H9 (cell line): ENCODE measurements at regions not wholly inside any gene's neighbourhood (a gene's known extent, or its start where the extent isn't known, plus 50 kb on each side); places are given as distances from the start of the nearest gene placed in this dataset.

Source experiments
- DNase-seq: peaks from one replicate; pipeline ENCODE4 v3.0.0-alpha.2; 2017
- H2AFZ ChIP-seq: one replicate; pipeline ENCODE4 v1.6.1; 2013; ENCODE audit warnings: mild to moderate bottlenecking, low read length, control low read depth, moderate library complexity
- H2AK5ac ChIP-seq: 2 replicates; pipeline ENCODE4 v1.6.1; 2013; ENCODE audit warnings: low read length, control low read depth, mixed read lengths; ENCODE audit not compliant: insufficient read length
- H2BK120ac ChIP-seq: one replicate; pipeline ENCODE4 v1.6.1; 2013; ENCODE audit warnings: low read depth, mild to moderate bottlenecking, low read length, control low read depth, inconsistent platforms; ENCODE audit not compliant: poor library complexity, severe bottlenecking
- H2BK12ac ChIP-seq: 2 replicates; pipeline ENCODE4 v1.6.1; 2013; ENCODE audit warnings: low read length, control low read depth, mixed read lengths, low read depth; ENCODE audit not compliant: insufficient read length
- H2BK15ac ChIP-seq: 2 replicates; pipeline ENCODE4 v1.6.1; 2013; ENCODE audit warnings: low read depth, low read length, control low read depth
- H2BK20ac ChIP-seq: one replicate; pipeline ENCODE4 v1.6.1; 2013; ENCODE audit warnings: low read depth, mild to moderate bottlenecking, low read length, control low read depth, inconsistent platforms; ENCODE audit not compliant: poor library complexity, severe bottlenecking
- H2BK5ac ChIP-seq: 2 replicates; pipeline ENCODE4 v1.6.1; 2013; ENCODE audit warnings: low read length, control low read depth, mixed read lengths; ENCODE audit not compliant: insufficient read length
- H3K14ac ChIP-seq: 2 replicates; pipeline ENCODE4 v1.6.1; 2013; ENCODE audit warnings: low read length, control low read depth; ENCODE audit not compliant: insufficient read depth
- H3K18ac ChIP-seq: 2 replicates; pipeline ENCODE4 v1.6.1; 2013; ENCODE audit warnings: low read depth, mild to moderate bottlenecking, mixed read lengths, low read length, control low read depth; ENCODE audit not compliant: insufficient read length
- H3K23ac ChIP-seq: 2 replicates; pipeline ENCODE4 v1.6.1; 2013; ENCODE audit warnings: low read length, control low read depth, mixed read lengths, low read depth; ENCODE audit not compliant: insufficient read length
- H3K23me2 ChIP-seq: 2 replicates; pipeline ENCODE4 v1.6.1; 2013; ENCODE audit warnings: low read depth, mild to moderate bottlenecking, mixed read lengths, low read length, control low read depth; ENCODE audit not compliant: insufficient read length, poor library complexity, severe bottlenecking
- H3K27ac ChIP-seq: 2 replicates; pipeline ENCODE4 v1.5.1; 2013; ENCODE audit warnings: low read length, control low read depth, mixed read lengths, low read depth; ENCODE audit not compliant: insufficient read length
- H3K27me3 ChIP-seq: 2 replicates; pipeline ENCODE4 v1.6.1; 2013; ENCODE audit warnings: low read length, control low read depth, inconsistent platforms; ENCODE audit not compliant: insufficient read depth
- H3K4ac ChIP-seq: 2 replicates; pipeline ENCODE4 v1.6.1; 2013; ENCODE audit warnings: low read depth, mild to moderate bottlenecking, control low read depth, inconsistent platforms, low read length, moderate library complexity
- H3K4me1 ChIP-seq: 2 replicates; pipeline ENCODE4 v1.6.1; 2013; ENCODE audit warnings: low read length, control low read depth, inconsistent platforms; ENCODE audit not compliant: insufficient read depth
- H3K4me2 ChIP-seq: 2 replicates; pipeline ENCODE4 v1.6.1; 2013; ENCODE audit warnings: low read length, control low read depth, mixed read lengths; ENCODE audit not compliant: insufficient read length, insufficient read depth
- H3K56ac ChIP-seq: 2 replicates; pipeline ENCODE4 v1.6.1; 2013; ENCODE audit warnings: low read depth, mild to moderate bottlenecking, mixed read lengths, low read length, control low read depth; ENCODE audit not compliant: insufficient read length
- H3K79me1 ChIP-seq: 2 replicates; pipeline ENCODE4 v1.6.1; 2013; ENCODE audit warnings: low read depth, mild to moderate bottlenecking, moderate library complexity, low read length, control low read depth, inconsistent platforms; ENCODE audit not compliant: insufficient read depth, poor library complexity, severe bottlenecking
- H3K79me2 ChIP-seq: 2 replicates; pipeline ENCODE4 v1.6.1; 2013; ENCODE audit warnings: low read length, control low read depth, inconsistent platforms; ENCODE audit not compliant: insufficient read depth
- H3K9ac ChIP-seq: 2 replicates; pipeline ENCODE4 v1.6.1; 2013; ENCODE audit warnings: low read length, control low read depth, mixed read lengths; ENCODE audit not compliant: insufficient read length; ENCODE audit errors: extremely low read depth
- H3K9me3 ChIP-seq: one replicate; pipeline ENCODE4 v1.6.1; 2013; ENCODE audit warnings: low read depth, low read length, inconsistent platforms; ENCODE audit not compliant: control insufficient read depth
- H3T11ph ChIP-seq: one replicate; pipeline ENCODE4 v1.6.1; 2013; ENCODE audit warnings: mild to moderate bottlenecking, low read length, control low read depth, inconsistent platforms
- H4K20me1 ChIP-seq: one replicate; pipeline ENCODE4 v1.6.1; 2013; ENCODE audit not compliant: control insufficient read depth, insufficient read length, insufficient read depth
- H4K5ac ChIP-seq: 2 replicates; pipeline ENCODE4 v1.6.1; 2013; ENCODE audit warnings: low read depth, mild to moderate bottlenecking, mixed read lengths, low read length, control low read depth; ENCODE audit not compliant: insufficient read length
- H4K8ac ChIP-seq: replicated peaks from 2 replicates; pipeline ENCODE4 v1.6.1; 2013; ENCODE audit warnings: low read length, control low read depth, mixed read lengths, low read depth; ENCODE audit not compliant: insufficient read length
- H4K91ac ChIP-seq: 2 replicates; pipeline ENCODE4 v1.6.1; 2013; ENCODE audit warnings: low read depth, mild to moderate bottlenecking, moderate library complexity, mixed read lengths, low read length, control low read depth; ENCODE audit not compliant: insufficient read length
- H3K27ac Mint-ChIP-seq, 3 experiments: 2 replicates in 2 of 3; 3 replicates in 1 of 3; pipeline ENCODE4 v1.8.0; 2020 to 2021; ENCODE audit warnings: mixed read lengths in 3 of 3, mild to moderate bottlenecking in 1 of 3, moderate library complexity in 1 of 3
- H3K27me3 Mint-ChIP-seq: 2 replicates; pipeline ENCODE4 v1.8.0; 2021; ENCODE audit warnings: low read depth, mild to moderate bottlenecking, moderate library complexity, mixed read lengths
- H3K36me3 Mint-ChIP-seq, 3 experiments: 2 replicates in 2 of 3; 3 replicates in 1 of 3; pipeline ENCODE4 v1.8.0; 2020 to 2021; ENCODE audit warnings: low read depth in 3 of 3, mixed read lengths in 3 of 3; ENCODE audit not compliant: insufficient read depth in 1 of 3
- H3K4me1 Mint-ChIP-seq, 2 experiments: 2 replicates each; pipeline ENCODE4 v1.8.0; 2020; ENCODE audit warnings: mixed read lengths in 2 of 2
- H3K4me3 Mint-ChIP-seq, 2 experiments: 2 replicates in 1 of 2; 3 replicates in 1 of 2; pipeline ENCODE4 v1.8.0; 2020 to 2021; ENCODE audit warnings: mild to moderate bottlenecking in 2 of 2, mixed read lengths in 2 of 2, moderate library complexity in 1 of 2
- H3K9me3 Mint-ChIP-seq, 2 experiments: 2 replicates in 1 of 2; 3 replicates in 1 of 2; pipeline ENCODE4 v1.8.0; 2020; ENCODE audit warnings: mild to moderate bottlenecking in 2 of 2, mixed read lengths in 2 of 2, moderate library complexity in 1 of 2
- CTCF ChIP-seq: fragments of 200-600 bp; sonication (generic); conservative IDR thresholded peaks from 3 replicates; pipeline ENCODE4 v1.8.0; 2021; ENCODE audit warnings: antibody characterized with exemption, mild to moderate bottlenecking
- WGBS: extraction: QIAGEN DNeasy Blood & Tissue Kit; methylation state at CpG from one replicate; pipeline ENCODE4 v1.1.7; 2013; ENCODE audit warnings: missing lambda C conversion rate, low lambda C conversion rate, mixed read lengths; ENCODE audit not compliant: insufficient read length; ENCODE audit errors: extremely low coverage; 5-methylcytosine and 5-hydroxymethylcytosine counted together

GRCh38 chr16:86941731-86942130 lies 363.4 kb downstream of the FOXL1 start:
- Histone ChIP-seq H4K8ac (no peak overlapping the region), H4K91ac (no peak overlapping the region), H4K5ac (no peak overlapping the region), H3K79me2 (no peaks in the 10 kb centered on the region), H3K23ac (no peak overlapping the region), H3K27ac (no peak overlapping the region), H2BK15ac (no peak overlapping the region), H3K9ac (no peak overlapping the region), H2BK120ac (no peak overlapping the region), H3K27me3 (no peaks in the 10 kb centered on the region), H3K4me1 (no peaks in the 10 kb centered on the region), H2BK5ac (no peak overlapping the region), H3K9me3 (no peaks in the 10 kb centered on the region), H4K20me1 (no peaks in the 10 kb centered on the region), H3K4ac (no peak overlapping the region), H2BK12ac (no peak overlapping the region), H2BK20ac (no peak overlapping the region), H2AFZ (no peak overlapping the region), H3K23me2 (no peaks in the 10 kb centered on the region), H3K18ac (no peak overlapping the region), H3K14ac (no peak overlapping the region), H2AK5ac (no peak overlapping the region), H3K4me2 (no peak overlapping the region), H3K79me1 (no peaks in the 10 kb centered on the region), H3T11ph (no peak overlapping the region), H3K56ac (no peak overlapping the region)
- Mint-ChIP-seq H3K36me3 (peaks cover 0 to 2% (median 0%) of the 10 kb centered on the region in 3 experiments; a peak in 2 of 7 replicates), H3K9me3 (peaks cover 7 to 10% of the 10 kb centered on the region in 2 experiments; a peak in 3 of 5 replicates), H3K4me1 (peaks cover 7 to 10% of the 10 kb centered on the region in 2 experiments), H3K27ac (no peak overlapping the region), H3K27me3 (peaks cover 18% of the 10 kb centered on the region), H3K4me3 (no peak overlapping the region)
- WGBS = no CpG with 5 or more reads among the region's 6 CpGs
- DNase-seq = no peak
- no peak for TF ChIP-seq CTCF
